HCT116 (cell line): ENCODE measurements at regions not wholly inside any gene's neighbourhood (a gene's known extent, or its start where the extent isn't known, plus 50 kb on each side); places are given as distances from the start of the nearest gene placed in this dataset.
"Not testable (repeated sequence)": the region's sequence is repeated elsewhere in the genome, so short reads cannot be mapped to it uniquely, and the experiment has no call there.

Experiments used
- ATAC-seq: fragments of 200-7000 bp; cut with Tn5 transposase; 2 replicates; pipeline ENCODE4 v1.9.1; 2020; ENCODE audit warnings: mild to moderate bottlenecking, moderate library complexity
- BruUV-seq: library from RNA; stranded (reverse); fragments of 400-500 nt; replicated peaks from 2 replicates; lab custom pipeline; 2021; lab: Mats Ljungman, UMichigan
- CTCF ChIA-PET: fragments of 300-600 bp; sonication (Branson Sonifier 250); formaldehyde crosslinking; loops from one replicate; lab custom pipeline; 2021; ENCODE audit warnings: antibody characterized with exemption; lab: Charles Lee
- POLR2A ChIA-PET: fragments of 300-600, 350-600 bp; sonication (Branson Sonifier 250); formaldehyde crosslinking; loops from one replicate; lab custom pipeline; 2021; ENCODE audit warnings: antibody characterized with exemption; lab: Charles Lee
- RAD21 ChIA-PET, 2 experiments: fragments of 300-600 bp; sonication (Branson Sonifier 250); formaldehyde crosslinking; loops; one replicate each; lab custom pipeline; 2023; ENCODE audit warnings: low total read pairs in 2 of 2; ENCODE audit not compliant: uncharacterized antibody in 2 of 2, unreplicated experiment in 2 of 2, low non-redundant PET in 1 of 2; lab: Charles Lee
- DNase-seq: peaks from one replicate; pipeline ENCODE4 v3.0.0-alpha.2; 2010; ENCODE audit warnings: low read depth, low spot score
- H2AFZ ChIP-seq: fragments of 200-600 bp; shearing (Covaris generic), sonication (generic); 2 replicates; pipeline ENCODE4 v1.6.1; 2017; ENCODE audit warnings: low read depth, mixed run types, mixed read lengths, antibody characterized with exemption, low read length; ENCODE audit not compliant: poor library complexity, severe bottlenecking
- H3K27ac ChIP-seq: 2 replicates; pipeline ENCODE4 v1.5.1; 2012; ENCODE audit warnings: low read depth, low read length
- H3K27me3 ChIP-seq: fragments of 200-600 bp; sonication (generic); 2 replicates; pipeline ENCODE4 v1.6.1; 2016; ENCODE audit warnings: mixed run types, low read length, mixed read lengths; ENCODE audit not compliant: insufficient read depth
- H3K36me3 ChIP-seq, 2 experiments: fragments of 200-500 bp in 1 of 2; fragments of 200-600 bp in 1 of 2; sonication (Bioruptor generic) in 1 of 2; sonication (generic) in 1 of 2; 2 replicates each; pipeline versions ENCODE4 v1.5.1 to v1.6.1; 2014 to 2016; ENCODE audit warnings: low read length in 2 of 2, inconsistent platforms in 1 of 2, mixed read lengths in 1 of 2, mixed run types in 1 of 2; ENCODE audit not compliant: insufficient read depth in 2 of 2, control insufficient read depth in 1 of 2
- H3K4me1 ChIP-seq, 2 experiments: fragments of 200-600 bp in 1 of 2; sonication (generic) in 1 of 2; 2 replicates each; pipeline versions ENCODE4 v1.5.1 to v1.6.1; 2012 to 2017; ENCODE audit warnings: low read length in 2 of 2, inconsistent platforms in 1 of 2, mild to moderate bottlenecking in 1 of 2, mixed read lengths in 1 of 2, mixed run types in 1 of 2, moderate library complexity in 1 of 2; ENCODE audit not compliant: insufficient read depth in 2 of 2, control insufficient read depth in 1 of 2
- H3K4me2 ChIP-seq: fragments of 200-600 bp; sonication (generic); 2 replicates; pipeline ENCODE4 v1.6.1; 2017; ENCODE audit warnings: mixed run types, low read length, mixed read lengths
- H3K4me3 ChIP-seq, 2 experiments: fragments of 200-600 bp in 1 of 2; sonication (generic) in 1 of 2; replicated peaks in 1 of 2; 2 replicates each; pipeline ENCODE4 v1.5.1; 2011 to 2016; ENCODE audit warnings: low read length in 2 of 2, control low read depth in 1 of 2, low read depth in 1 of 2, mild to moderate bottlenecking in 1 of 2, mixed read lengths in 1 of 2, mixed run types in 1 of 2
- H3K79me2 ChIP-seq: fragments of 200-600 bp; sonication (generic); 2 replicates; pipeline ENCODE4 v1.6.1; 2017; ENCODE audit warnings: mild to moderate bottlenecking, mixed run types, low read length, moderate library complexity, mixed read lengths; ENCODE audit not compliant: insufficient read depth
- H3K9ac ChIP-seq: fragments of 200-600 bp; sonication (generic); 2 replicates; pipeline ENCODE4 v1.6.1; 2016; ENCODE audit warnings: low read length, mixed read lengths
- H3K9me2 ChIP-seq: fragments of 200-600 bp; sonication (generic), shearing (Covaris generic); 2 replicates; pipeline ENCODE4 v1.6.1; 2017; ENCODE audit warnings: mixed run types, mild to moderate bottlenecking, moderate library complexity; ENCODE audit not compliant: insufficient read depth
- H3K9me3 ChIP-seq, 2 experiments: fragments of 200-500 bp in 1 of 2; fragments of 200-600 bp in 1 of 2; sonication (Bioruptor generic) in 1 of 2; sonication (generic) in 1 of 2; 2 replicates each; pipeline ENCODE4 v1.6.1; 2014 to 2017; ENCODE audit warnings: low read length in 2 of 2, mixed read lengths in 2 of 2, inconsistent platforms in 1 of 2, low read depth in 1 of 2, mild to moderate bottlenecking in 1 of 2, mixed run types in 1 of 2, moderate library complexity in 1 of 2; ENCODE audit not compliant: control insufficient read depth in 1 of 2, insufficient read depth in 1 of 2
- H4K20me1 ChIP-seq: fragments of 200-600 bp; sonication (generic), shearing (Covaris generic); 2 replicates; pipeline ENCODE4 v1.6.1; 2017; ENCODE audit warnings: mixed run types, mild to moderate bottlenecking, moderate library complexity; ENCODE audit not compliant: insufficient read depth
- CBX3 ChIP-seq: IDR thresholded peaks from 2 replicates; pipeline ENCODE4 v1.6.1; 2012; ENCODE audit warnings: low read depth
- CEBPB ChIP-seq: IDR thresholded peaks from 2 replicates; pipeline ENCODE4 v1.6.1; 2012; ENCODE audit warnings: low read depth
- EGR1 ChIP-seq: IDR thresholded peaks from 2 replicates; pipeline ENCODE4 v1.6.1; 2012; ENCODE audit warnings: low read depth
- FOSL1 ChIP-seq: IDR thresholded peaks from 2 replicates; pipeline ENCODE4 v1.6.1; 2012; ENCODE audit warnings: low read depth
- JUND ChIP-seq: IDR thresholded peaks from 2 replicates; pipeline ENCODE4 v1.6.1; 2012
- RAD21 ChIP-seq: IDR thresholded peaks from 2 replicates; pipeline ENCODE4 v1.6.1; 2012; ENCODE audit warnings: low read depth, mild to moderate bottlenecking
- SRF ChIP-seq: IDR thresholded peaks from 2 replicates; pipeline ENCODE4 v1.6.1; 2012; ENCODE audit warnings: low read depth
- TCF7L2 ChIP-seq: IDR thresholded peaks from 2 replicates; pipeline ENCODE4 v1.7.0; 2011; ENCODE audit warnings: borderline replicate concordance, inconsistent platforms; ENCODE audit not compliant: insufficient read depth, insufficient read length; ENCODE audit errors: extremely low read depth
- ZFX ChIP-seq: fragments of 450-650 bp; IDR thresholded peaks from 2 replicates; pipeline ENCODE4 v1.6.1; 2017
- ZNF274 ChIP-seq: fragments of 200-500 bp; sonication (Bioruptor generic); IDR thresholded peaks from 2 replicates; pipeline ENCODE4 v1.6.1; 2014; ENCODE audit warnings: mild to moderate bottlenecking, low read depth, low read length, inconsistent platforms
- intact Hi-C: fragments of 100-400 bp; cut with micrococcal nuclease; formaldehyde crosslinking; loops from 2 replicates; pipeline ENCODE4 v1.10.0; 2022
- TF ChIP-seq, protein P1 (sequence below): IDR thresholded peaks from 2 replicates; pipeline ENCODE4 v1.6.1; 2011; ENCODE audit warnings: mild to moderate bottlenecking, low read length, moderate library complexity; ENCODE audit not compliant: insufficient replicate concordance; ENCODE audit errors: extremely low read depth

DNA sequence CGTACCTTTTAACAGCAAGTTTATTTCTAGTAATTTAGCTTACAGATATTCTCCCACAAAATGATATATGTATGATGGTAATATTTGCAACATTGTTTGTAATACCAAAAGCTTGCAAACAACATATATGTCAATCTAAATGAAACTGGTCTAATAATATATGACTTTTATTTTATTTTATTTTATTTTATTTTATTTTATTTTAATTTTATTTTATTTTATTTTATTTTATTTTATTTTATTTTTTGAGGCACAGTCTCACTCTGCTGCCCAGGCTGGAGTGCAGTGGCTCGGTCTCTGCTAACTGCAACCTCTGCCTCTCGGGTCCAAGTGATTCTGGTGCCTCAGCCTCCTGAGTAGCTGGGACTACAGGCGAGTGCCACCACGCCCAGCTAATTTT lies 94.6 kb upstream of the ABCA1 start:
- CTCF ChIA-PET, H3K4me3 ChIP-seq, DNase-seq, H3K9ac ChIP-seq, POLR2A ChIA-PET, BruUV-seq, H3K4me2 ChIP-seq, H3K9me3 ChIP-seq, H3K36me3 ChIP-seq, H2AFZ ChIP-seq, intact Hi-C loops, H3K4me1 ChIP-seq, H3K79me2 ChIP-seq, H3K27ac ChIP-seq, H3K9me2 ChIP-seq, RAD21 ChIA-PET, ATAC-seq, H4K20me1 ChIP-seq, H3K27me3 ChIP-seq: not testable (repeated sequence)

DNA sequence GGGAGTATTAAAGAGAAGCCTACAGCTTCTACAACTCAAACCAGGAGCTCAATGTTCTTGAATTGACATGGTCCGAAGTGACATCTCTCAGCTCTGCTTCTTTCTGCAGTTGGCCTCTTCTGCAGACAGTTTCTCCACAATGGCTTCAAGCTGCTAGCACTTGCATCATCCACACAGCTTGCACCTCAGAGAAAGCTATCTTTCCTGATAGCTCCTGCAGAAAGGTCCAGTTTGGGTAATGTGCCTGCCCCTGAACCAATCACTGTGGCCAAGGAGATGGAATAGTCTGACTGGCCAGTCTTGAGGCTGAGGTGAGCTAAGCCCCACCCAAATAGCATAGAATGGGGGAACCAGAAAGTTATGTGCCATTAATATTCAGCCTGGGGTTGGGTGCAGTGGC lies 95.8 kb upstream of the ABCA1 start:
- H3K27me3 ChIP-seq: no peaks in the 10 kb centered on the region
- H3K27ac ChIP-seq: no peak overlapping the region
- H3K9me3 ChIP-seq: no peaks in the 10 kb centered on the region
- no peak overlapping the region for H3K4me3 ChIP-seq
- no peaks in the 10 kb centered on the region for H3K9me2 ChIP-seq
- ATAC-seq: no peak
- no peaks in the 10 kb centered on the region for H3K36me3 ChIP-seq
- intact Hi-C loops: no loop called here
- no peaks in the 10 kb centered on the region for H3K4me1 ChIP-seq
- ChIA-PET POLR2A (no interaction called here), RAD21 (no interaction called here), CTCF (no interaction called here)
- no peak overlapping the region for H2AFZ ChIP-seq
- H4K20me1 ChIP-seq: no peaks in the 10 kb centered on the region
- H3K4me2 ChIP-seq: no peak overlapping the region
- no peaks in the 10 kb centered on the region for H3K79me2 ChIP-seq
- TF ChIP-seq, protein P1, sequence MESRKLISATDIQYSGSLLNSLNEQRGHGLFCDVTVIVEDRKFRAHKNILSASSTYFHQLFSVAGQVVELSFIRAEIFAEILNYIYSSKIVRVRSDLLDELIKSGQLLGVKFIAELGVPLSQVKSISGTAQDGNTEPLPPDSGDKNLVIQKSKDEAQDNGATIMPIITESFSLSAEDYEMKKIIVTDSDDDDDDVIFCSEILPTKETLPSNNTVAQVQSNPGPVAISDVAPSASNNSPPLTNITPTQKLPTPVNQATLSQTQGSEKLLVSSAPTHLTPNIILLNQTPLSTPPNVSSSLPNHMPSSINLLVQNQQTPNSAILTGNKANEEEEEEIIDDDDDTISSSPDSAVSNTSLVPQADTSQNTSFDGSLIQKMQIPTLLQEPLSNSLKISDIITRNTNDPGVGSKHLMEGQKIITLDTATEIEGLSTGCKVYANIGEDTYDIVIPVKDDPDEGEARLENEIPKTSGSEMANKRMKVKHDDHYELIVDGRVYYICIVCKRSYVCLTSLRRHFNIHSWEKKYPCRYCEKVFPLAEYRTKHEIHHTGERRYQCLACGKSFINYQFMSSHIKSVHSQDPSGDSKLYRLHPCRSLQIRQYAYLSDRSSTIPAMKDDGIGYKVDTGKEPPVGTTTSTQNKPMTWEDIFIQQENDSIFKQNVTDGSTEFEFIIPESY: no peak
- TF ChIP-seq CBX3: no peak
- TF ChIP-seq TCF7L2: no peak
- TF ChIP-seq ZNF274: no peak
- TF ChIP-seq SRF: no peak
- no peak for TF ChIP-seq FOSL1
- no peak for TF ChIP-seq RAD21
- TF ChIP-seq CEBPB: no peak
- no peak for TF ChIP-seq EGR1
- no peak for TF ChIP-seq ZFX
- no peak for TF ChIP-seq JUND
- no peak for DNase-seq
- no peak overlapping the region for H3K9ac ChIP-seq
- BruUV-seq: no TSS peak
